Body of pancreas (tissue), 4 donors: ENCODE measurements at regions not wholly inside any gene's neighbourhood (a gene's known extent, or its start where the extent isn't known, plus 50 kb on each side); places are given as distances from the start of the nearest gene placed in this dataset.

ENCODE experiments used
- CTCF ChIP-seq, 7 experiments: fragments of 450-650 bp in 4 of 7; fragments of 200-600 bp in 3 of 7; sonication (generic) in 3 of 7; IDR thresholded peaks; one replicate each; pipeline ENCODE4 v1.5.1; 2016 to 2019; ENCODE audit warnings: antibody characterized with exemption in 7 of 7
- POLR2A ChIP-seq, 3 donors: fragments of 450-650 bp; IDR thresholded peaks; one replicate each; pipeline ENCODE4 v1.6.1; 2016; ENCODE audit warnings: antibody characterized with exemption in 3 of 3, mild to moderate bottlenecking in 2 of 3

GRCh38 chr3:165279471-165279870 lies 83.3 kb upstream of the SLITRK3 start:
- no peak for TF ChIP-seq CTCF (IDR thresholded peaks at IDR 0.05)
- TF ChIP-seq POLR2A (IDR thresholded peaks at IDR 0.05): no peak
